Neuronal stem cell (in vitro differentiated cells): ENCODE measurements at regions not wholly inside any gene's neighbourhood (a gene's known extent, or its start where the extent isn't known, plus 50 kb on each side); places are given as distances from the start of the nearest gene placed in this dataset.

Experiments
- DNase-seq: peaks from one replicate; pipeline ENCODE4 v3.0.0-alpha.2; 2013; ENCODE audit warnings: low spot score
- H2AFZ ChIP-seq: one replicate; pipeline ENCODE4 v1.6.1; 2013; ENCODE audit warnings: mild to moderate bottlenecking, low read length, inconsistent platforms
- H2AK5ac ChIP-seq: 2 replicates; pipeline ENCODE4 v1.6.1; 2013; ENCODE audit warnings: low read depth, mild to moderate bottlenecking, inconsistent platforms, low read length, moderate library complexity, mixed read lengths
- H2BK120ac ChIP-seq: 2 replicates; pipeline ENCODE4 v1.6.1; 2013; ENCODE audit warnings: low read depth, mild to moderate bottlenecking, inconsistent platforms, low read length, moderate library complexity, mixed read lengths
- H2BK12ac ChIP-seq: one replicate; pipeline ENCODE4 v1.6.1; 2013; ENCODE audit warnings: low read length, inconsistent platforms
- H2BK15ac ChIP-seq: 2 replicates; pipeline ENCODE4 v1.6.1; 2013; ENCODE audit warnings: mild to moderate bottlenecking, low read length, inconsistent platforms, mixed read lengths
- H2BK5ac ChIP-seq: one replicate; pipeline ENCODE4 v1.6.1; 2013; ENCODE audit warnings: inconsistent platforms, mild to moderate bottlenecking, low read length, moderate library complexity
- H3K14ac ChIP-seq: one replicate; pipeline ENCODE4 v1.6.1; 2013; ENCODE audit warnings: low read length, inconsistent platforms
- H3K18ac ChIP-seq: 2 replicates; pipeline ENCODE4 v1.6.1; 2013; ENCODE audit warnings: low read length, inconsistent platforms
- H3K23ac ChIP-seq: 2 replicates; pipeline ENCODE4 v1.6.1; 2013; ENCODE audit warnings: low read depth, mild to moderate bottlenecking, mixed read lengths, low read length, inconsistent platforms; ENCODE audit not compliant: poor library complexity
- H3K27ac ChIP-seq: replicated peaks from 3 replicates; pipeline ENCODE4 v1.5.1; 2013; ENCODE audit warnings: low read length, inconsistent platforms
- H3K27me3 ChIP-seq, 3 experiments: 2 replicates each; pipeline ENCODE4 v1.6.1; 2013; ENCODE audit warnings: low read length in 3 of 3, mild to moderate bottlenecking in 2 of 3, inconsistent platforms in 1 of 3, low read depth in 1 of 3, mixed read lengths in 1 of 3, moderate library complexity in 1 of 3; ENCODE audit not compliant: control insufficient read depth in 3 of 3, insufficient read depth in 3 of 3
- H3K36me3 ChIP-seq, 2 donors: replicated peaks in 1 of 2; 2 replicates each; pipeline ENCODE4 v1.6.1; 2013; ENCODE audit warnings: low read length in 2 of 2; ENCODE audit not compliant: control insufficient read depth in 2 of 2, insufficient read depth in 2 of 2
- H3K4ac ChIP-seq: 2 replicates; pipeline ENCODE4 v1.6.1; 2013; ENCODE audit warnings: inconsistent platforms, mild to moderate bottlenecking, low read length, moderate library complexity
- H3K4me1 ChIP-seq, 2 donors: 1 replicate in 1 of 2; 2 replicates in 1 of 2; pipeline ENCODE4 v1.6.1; 2013; ENCODE audit warnings: low read length in 2 of 2, low read depth in 1 of 2; ENCODE audit not compliant: control insufficient read depth in 2 of 2, insufficient read depth in 1 of 2
- H3K4me2 ChIP-seq: one replicate; pipeline ENCODE4 v1.6.1; 2013; ENCODE audit warnings: mild to moderate bottlenecking, low read length, inconsistent platforms; ENCODE audit not compliant: insufficient read depth, poor library complexity, severe bottlenecking
- H3K4me3 ChIP-seq, 2 donors: 2 replicates each; pipeline ENCODE4 v1.5.1; 2013; ENCODE audit warnings: low read length in 2 of 2, mild to moderate bottlenecking in 2 of 2, inconsistent platforms in 1 of 2, moderate library complexity in 1 of 2
- H3K79me1 ChIP-seq: one replicate; pipeline ENCODE4 v1.6.1; 2013; ENCODE audit warnings: low read depth, mild to moderate bottlenecking, inconsistent platforms, low read length, moderate library complexity
- H3K9ac ChIP-seq: one replicate; pipeline ENCODE4 v1.6.1; 2013; ENCODE audit warnings: mild to moderate bottlenecking, low read depth, low read length, inconsistent platforms; ENCODE audit not compliant: poor library complexity
- H3K9me3 ChIP-seq, 2 donors: replicated peaks in 1 of 2; 2 replicates each; pipeline versions ENCODE3 to v1.6.1; 2013; ENCODE audit warnings: low read length in 2 of 2, mild to moderate bottlenecking in 2 of 2, inconsistent platforms in 1 of 2, low read depth in 1 of 2, mixed read lengths in 1 of 2, moderate library complexity in 1 of 2; ENCODE audit not compliant: control insufficient read depth in 2 of 2, insufficient read depth in 1 of 2
- H4K8ac ChIP-seq: one replicate; pipeline ENCODE4 v1.6.1; 2013; ENCODE audit warnings: low read depth, mild to moderate bottlenecking, inconsistent platforms, low read length, moderate library complexity
- H4K91ac ChIP-seq: one replicate; pipeline ENCODE4 v1.6.1; 2013; ENCODE audit warnings: low read length, low read depth, mild to moderate bottlenecking, inconsistent platforms; ENCODE audit not compliant: poor library complexity
- WGBS, 2 donors: extraction: QIAGEN DNeasy Blood & Tissue Kit; methylation state at CpG; one replicate each; pipeline ENCODE4 v1.1.7; 2013; ENCODE audit warnings: missing lambda C conversion rate in 2 of 2, mixed read lengths in 1 of 2; ENCODE audit not compliant: insufficient read length in 2 of 2, insufficient replicate concordance in 1 of 2; ENCODE audit errors: extremely low coverage in 2 of 2; 5-methylcytosine and 5-hydroxymethylcytosine counted together

DNA sequence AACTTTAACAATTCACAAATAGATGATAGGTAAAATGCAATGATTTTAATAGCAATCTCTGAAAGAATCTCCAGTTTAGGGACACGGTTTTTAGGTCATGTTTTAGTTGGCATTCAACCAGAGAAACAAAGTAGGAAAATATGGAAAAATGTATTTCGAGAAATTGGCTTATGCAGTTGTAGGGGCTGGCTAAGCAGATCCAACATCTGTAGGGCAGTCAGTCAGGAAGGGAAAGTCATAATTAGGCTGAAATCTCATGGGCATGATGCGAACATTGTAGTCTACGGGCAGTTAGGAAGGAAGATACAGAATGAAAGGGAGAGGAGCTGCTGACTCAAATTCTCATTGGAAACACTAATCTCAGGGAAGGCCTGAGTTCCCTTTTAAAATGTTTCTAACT, 1276.0 kb upstream of the ADGRL4 start:
- no peak overlapping the region for H3K14ac ChIP-seq
- H3K27ac ChIP-seq: no peak overlapping the region
- no peak overlapping the region for H3K23ac ChIP-seq
- H4K8ac ChIP-seq: no peak overlapping the region
- no peak overlapping the region for H2BK5ac ChIP-seq
- H3K4me1 ChIP-seq: no peaks in the 10 kb centered on the region
- H2BK12ac ChIP-seq: no peak overlapping the region
- no peak overlapping the region for H2BK120ac ChIP-seq
- no peak overlapping the region for H3K18ac ChIP-seq
- no CpG with 5 or more reads among the region's 4 CpGs for WGBS, 2 donors
- no peak overlapping the region for H3K4me3 ChIP-seq
- H3K36me3 ChIP-seq: no peaks in the 10 kb centered on the region
- no peaks in the 10 kb centered on the region for H3K27me3 ChIP-seq
- no peak for DNase-seq
- H4K91ac ChIP-seq: no peak overlapping the region
- H3K9me3 ChIP-seq: no peaks in the 10 kb centered on the region
- no peak overlapping the region for H3K9ac ChIP-seq
- no peak overlapping the region for H2BK15ac ChIP-seq
- H2AFZ ChIP-seq: peak overlapping the region; percentile 57
- no peaks in the 10 kb centered on the region for H3K79me1 ChIP-seq
- no peak overlapping the region for H3K4me2 ChIP-seq
- no peak overlapping the region for H2AK5ac ChIP-seq
- no peak overlapping the region for H3K4ac ChIP-seq

DNA sequence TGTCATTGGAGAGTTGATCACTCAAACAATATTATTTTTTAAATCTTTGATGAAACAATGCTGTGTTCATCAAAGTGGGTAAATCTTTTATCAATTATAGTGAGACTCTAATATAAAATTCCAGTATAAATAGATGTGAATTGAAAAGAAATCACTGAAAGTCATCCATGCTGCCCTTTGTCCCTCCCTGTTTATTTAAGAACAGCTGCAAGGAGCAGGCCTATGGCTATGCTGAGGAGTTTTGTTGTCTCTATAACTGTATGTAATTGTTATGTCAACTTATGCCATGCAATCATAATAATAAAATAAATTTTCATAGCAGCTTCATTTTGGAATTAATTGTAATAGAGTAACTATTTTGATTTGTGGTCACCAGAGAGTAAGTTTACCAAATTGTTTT, 1272.4 kb upstream of the ADGRL4 start:
- H3K27ac ChIP-seq: no peak overlapping the region
- H2AK5ac ChIP-seq: no peak overlapping the region
- H3K9me3 ChIP-seq: no peaks in the 10 kb centered on the region
- H2AFZ ChIP-seq: no peak overlapping the region
- H3K4me2 ChIP-seq: no peak overlapping the region
- no peak overlapping the region for H3K14ac ChIP-seq
- no peak overlapping the region for H3K18ac ChIP-seq
- H3K27me3 ChIP-seq: no peaks in the 10 kb centered on the region
- H2BK15ac ChIP-seq: no peak overlapping the region
- no peaks in the 10 kb centered on the region for H3K36me3 ChIP-seq
- DNase-seq: no peak
- H4K91ac ChIP-seq: no peak overlapping the region
- no peak overlapping the region for H2BK12ac ChIP-seq
- no peak overlapping the region for H2BK120ac ChIP-seq
- H3K4me3 ChIP-seq: no peak overlapping the region
- H3K79me1 ChIP-seq: peaks cover 2% of the 10 kb centered on the region
- no peak overlapping the region for H3K4ac ChIP-seq
- H3K9ac ChIP-seq: no peak overlapping the region
- no peak overlapping the region for H3K23ac ChIP-seq
- no peaks in the 10 kb centered on the region for H3K4me1 ChIP-seq
- no peak overlapping the region for H2BK5ac ChIP-seq
- H4K8ac ChIP-seq: no peak overlapping the region

DNA sequence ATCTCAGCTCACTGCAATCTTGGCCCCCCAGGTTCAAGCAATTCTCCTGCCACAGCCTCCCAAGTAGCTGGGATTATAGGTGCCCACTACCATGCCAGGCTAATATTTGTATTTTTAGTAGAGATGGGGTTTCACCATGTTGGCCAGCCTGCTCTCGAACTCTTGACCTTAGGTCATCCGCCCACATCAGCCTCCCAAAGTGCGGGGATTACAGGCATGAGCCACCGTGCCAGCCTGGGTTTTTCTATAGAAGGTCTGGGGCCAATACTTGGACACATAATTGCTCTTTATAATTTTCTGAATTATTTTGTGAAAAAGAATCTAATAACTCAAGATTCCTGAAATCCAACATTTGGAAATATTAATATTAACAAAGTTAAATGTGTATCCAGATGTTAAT, 1267.7 kb upstream of the ADGRL4 start:
- Histone ChIP-seq H3K27ac (no peak overlapping the region), H3K27me3 (no peaks in the 10 kb centered on the region), H3K14ac (no peak overlapping the region), H2BK15ac (no peak overlapping the region), H4K91ac (no peak overlapping the region), H4K8ac (no peak overlapping the region), H3K9me3 (no peaks in the 10 kb centered on the region), H2AFZ (no peak overlapping the region), H2AK5ac (no peak overlapping the region), H2BK12ac (no peak overlapping the region), H2BK120ac (no peak overlapping the region), H2BK5ac (no peak overlapping the region), H3K4me2 (no peak overlapping the region), H3K23ac (no peak overlapping the region), H3K4me1 (no peaks in the 10 kb centered on the region), H3K36me3 (no peaks in the 10 kb centered on the region), H3K4me3 (no peak overlapping the region), H3K79me1 (peaks cover 2% of the 10 kb centered on the region), H3K4ac (no peak overlapping the region), H3K18ac (no peak overlapping the region), H3K9ac (no peak overlapping the region)
- WGBS, 2 donors: no CpG with 5 or more reads among the region's 4 CpGs
- no peak for DNase-seq

DNA sequence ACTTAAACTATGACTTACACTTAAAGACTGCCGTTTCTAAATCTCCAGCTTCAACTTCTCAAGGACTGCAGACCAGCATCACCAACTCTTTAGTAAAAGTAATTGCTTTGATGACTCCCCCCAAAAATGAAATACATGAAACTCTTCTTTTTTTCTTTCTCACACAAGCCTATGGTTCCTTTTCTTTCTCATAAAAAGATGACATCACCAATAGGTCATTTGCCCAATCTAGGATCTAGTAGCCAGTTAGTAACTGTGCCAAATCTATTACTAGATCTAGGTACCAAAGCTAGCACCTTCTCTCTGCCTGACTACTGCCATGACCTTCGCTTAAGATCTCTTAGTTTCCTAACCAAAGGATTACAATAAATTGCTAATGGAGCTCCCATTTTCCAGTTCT, 1266.0 kb upstream of the ADGRL4 start:
- Histone ChIP-seq H3K14ac (no peak overlapping the region), H2BK120ac (no peak overlapping the region), H3K4ac (no peak overlapping the region), H3K9ac (no peak overlapping the region), H3K23ac (no peak overlapping the region), H4K8ac (no peak overlapping the region), H2BK5ac (no peak overlapping the region), H3K27me3 (no peaks in the 10 kb centered on the region), H3K18ac (no peak overlapping the region), H3K36me3 (no peaks in the 10 kb centered on the region), H3K9me3 (no peaks in the 10 kb centered on the region), H4K91ac (no peak overlapping the region), H3K4me3 (no peak overlapping the region), H3K4me1 (no peaks in the 10 kb centered on the region), H2BK15ac (no peak overlapping the region), H2AFZ (no peak overlapping the region), H3K4me2 (no peak overlapping the region), H3K27ac (no peak overlapping the region), H2AK5ac (no peak overlapping the region), H2BK12ac (no peak overlapping the region), H3K79me1 (peaks cover 2% of the 10 kb centered on the region)
- DNase-seq: no peak
- WGBS, 2 donors: no CpG with 5 or more reads among the region's 2 CpGs
